ENCODE measurements at regions not wholly inside any gene's neighbourhood (a gene's known extent, or its start where the extent isn't known, plus 50 kb on each side); places are given as distances from the start of the nearest gene placed in this dataset.

DNA sequence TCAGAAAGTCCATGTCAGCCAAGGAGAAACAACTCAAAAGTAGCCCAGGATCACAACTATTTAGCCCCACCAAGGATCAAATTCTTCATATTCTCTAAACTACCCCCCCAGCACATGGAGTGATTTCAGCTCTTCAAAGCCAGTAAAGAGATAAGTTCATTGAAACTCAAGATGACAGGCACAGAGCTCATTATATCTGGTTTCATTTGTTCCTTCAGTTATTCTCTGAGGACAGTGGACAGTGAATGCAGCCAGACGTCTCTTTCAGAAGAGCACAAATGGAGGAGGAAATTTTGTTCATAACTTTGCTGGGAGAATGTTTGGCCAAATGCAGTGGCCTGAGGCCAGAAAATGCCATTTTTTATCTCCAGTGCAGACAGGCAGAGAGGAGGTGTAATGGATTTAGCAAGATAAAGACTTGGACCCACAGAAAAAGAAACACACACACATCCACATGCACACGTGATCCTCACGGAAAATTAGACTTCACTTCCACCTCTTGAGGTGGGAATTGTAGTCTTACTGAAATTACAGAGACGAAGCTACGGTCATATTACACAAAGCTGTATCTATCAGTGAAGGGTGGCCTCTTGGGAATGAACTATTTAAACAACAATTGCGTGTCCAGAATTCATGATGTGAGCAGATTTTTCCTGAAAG lies 64.6 kb downstream of the HES1 start:
- Histone ChIP-seq H3K4me1 (ENCODE audit: insufficient read depth, poor library complexity, severe bottlenecking) (peaks cover 7% of the 10 kb centered on the region), H3K27me3 (ENCODE audit: insufficient read depth, poor library complexity, severe bottlenecking) (no peaks in the 10 kb centered on the region), H3K9me3 (ENCODE audit: severe bottlenecking) (no peaks in the 10 kb centered on the region), H3K4me3 (ENCODE audit: severe bottlenecking) (no peak overlapping the region), H3K27ac (ENCODE audit: poor library complexity, severe bottlenecking) (no peak overlapping the region), H3K36me3 (ENCODE audit: low read depth) (no peaks in the 10 kb centered on the region)
- DNase-seq (ENCODE audit: low spot score) (no peak), ATAC-seq (ENCODE audit: low read depth) (no peak)
- TF ChIP-seq, protein P1, sequence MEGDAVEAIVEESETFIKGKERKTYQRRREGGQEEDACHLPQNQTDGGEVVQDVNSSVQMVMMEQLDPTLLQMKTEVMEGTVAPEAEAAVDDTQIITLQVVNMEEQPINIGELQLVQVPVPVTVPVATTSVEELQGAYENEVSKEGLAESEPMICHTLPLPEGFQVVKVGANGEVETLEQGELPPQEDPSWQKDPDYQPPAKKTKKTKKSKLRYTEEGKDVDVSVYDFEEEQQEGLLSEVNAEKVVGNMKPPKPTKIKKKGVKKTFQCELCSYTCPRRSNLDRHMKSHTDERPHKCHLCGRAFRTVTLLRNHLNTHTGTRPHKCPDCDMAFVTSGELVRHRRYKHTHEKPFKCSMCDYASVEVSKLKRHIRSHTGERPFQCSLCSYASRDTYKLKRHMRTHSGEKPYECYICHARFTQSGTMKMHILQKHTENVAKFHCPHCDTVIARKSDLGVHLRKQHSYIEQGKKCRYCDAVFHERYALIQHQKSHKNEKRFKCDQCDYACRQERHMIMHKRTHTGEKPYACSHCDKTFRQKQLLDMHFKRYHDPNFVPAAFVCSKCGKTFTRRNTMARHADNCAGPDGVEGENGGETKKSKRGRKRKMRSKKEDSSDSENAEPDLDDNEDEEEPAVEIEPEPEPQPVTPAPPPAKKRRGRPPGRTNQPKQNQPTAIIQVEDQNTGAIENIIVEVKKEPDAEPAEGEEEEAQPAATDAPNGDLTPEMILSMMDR (IDR thresholded peaks at IDR 0.05; ENCODE audit: poor library complexity, severe bottlenecking), result no peak

DNA sequence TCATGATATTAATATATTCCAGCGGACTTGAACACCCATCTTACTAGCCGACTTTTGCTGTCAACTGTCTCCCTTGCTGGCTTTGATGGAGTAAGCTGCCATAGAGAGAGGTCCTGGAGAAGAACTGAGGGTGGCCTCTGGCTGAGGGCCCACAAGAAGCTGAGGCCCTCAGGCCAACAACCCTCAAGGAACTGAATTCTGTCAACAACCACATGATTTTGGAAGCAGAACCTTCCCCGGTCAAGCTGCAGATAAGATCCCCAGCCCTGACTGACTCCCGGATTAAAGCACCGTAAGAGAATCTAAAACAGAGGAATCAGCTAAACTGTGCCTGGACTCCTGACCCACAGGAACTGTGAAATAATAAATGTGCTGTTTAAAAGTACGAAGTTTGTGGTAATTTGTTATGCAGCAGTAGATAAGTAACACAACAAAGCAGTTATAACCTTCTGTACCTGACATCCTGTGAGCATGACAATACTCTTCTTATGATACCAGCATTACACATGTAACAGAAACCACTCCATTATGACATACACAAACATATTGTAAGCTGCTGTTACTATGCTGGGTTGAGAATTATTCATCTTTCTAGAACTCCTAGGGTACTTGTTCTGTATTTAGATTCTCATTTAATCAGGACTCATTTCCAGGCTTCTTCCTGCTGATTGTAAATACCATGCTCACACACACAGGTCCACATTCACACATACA lies 66.2 kb downstream of the HES1 start:
- Histone ChIP-seq H3K27ac (ENCODE audit: poor library complexity, severe bottlenecking) (no peak overlapping the region), H3K4me1 (ENCODE audit: insufficient read depth, poor library complexity, severe bottlenecking) (peaks cover 7% of the 10 kb centered on the region), H3K9me3 (ENCODE audit: severe bottlenecking) (no peaks in the 10 kb centered on the region), H3K27me3 (ENCODE audit: insufficient read depth, poor library complexity, severe bottlenecking) (no peaks in the 10 kb centered on the region), H3K36me3 (ENCODE audit: low read depth) (no peaks in the 10 kb centered on the region), H3K4me3 (ENCODE audit: severe bottlenecking) (no peak overlapping the region)
- no peak for DNase-seq (ENCODE audit: low spot score)
- TF ChIP-seq, protein P1 (IDR thresholded peaks at IDR 0.05; ENCODE audit: poor library complexity, severe bottlenecking), result no peak
- no peak for ATAC-seq (ENCODE audit: low read depth)

DNA sequence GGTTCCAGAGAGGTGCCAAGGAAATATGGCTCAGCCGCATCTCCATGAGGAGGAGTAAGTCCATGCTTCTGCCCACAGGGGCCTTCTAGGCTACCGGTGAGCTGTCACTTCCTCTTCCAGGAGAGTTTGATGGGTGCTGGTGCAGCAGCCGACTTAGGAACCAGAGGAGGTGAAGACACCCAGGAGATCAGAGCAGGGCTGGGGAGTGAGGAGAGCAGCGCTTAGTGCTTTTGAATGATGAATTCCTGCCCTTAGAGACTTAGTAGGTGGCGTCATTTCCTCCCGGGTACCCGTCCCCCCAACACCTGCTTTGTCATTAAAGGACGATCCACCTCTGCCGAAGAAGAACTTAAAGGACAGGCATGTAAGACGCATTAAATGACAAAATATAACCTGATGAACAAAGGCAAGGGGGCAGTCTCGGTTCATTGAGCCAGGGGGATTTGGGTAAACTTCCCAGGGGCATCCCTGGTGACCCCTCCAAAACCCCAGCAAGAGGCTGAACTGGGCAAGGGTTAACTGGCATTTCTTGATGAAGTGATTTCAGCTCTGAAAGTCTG lies 67.6 kb downstream of the HES1 start:
- H3K9me3 ChIP-seq (ENCODE audit: severe bottlenecking), result no peaks in the 10 kb centered on the region
- ATAC-seq (ENCODE audit: low read depth), result no peak; the same call in 2 of the 3 replicates
- TF ChIP-seq, protein P1 (IDR thresholded peaks at IDR 0.05; ENCODE audit: poor library complexity, severe bottlenecking), result no peak
- no peaks in the 10 kb centered on the region for H3K36me3 ChIP-seq (ENCODE audit: low read depth)
- peak overlapping the region; percentile 55 for H3K4me3 ChIP-seq (ENCODE audit: severe bottlenecking)
- H3K27ac ChIP-seq (ENCODE audit: poor library complexity, severe bottlenecking), result no peak overlapping the region
- no peaks in the 10 kb centered on the region for H3K27me3 ChIP-seq (ENCODE audit: insufficient read depth, poor library complexity, severe bottlenecking)
- DNase-seq (ENCODE audit: low spot score), result no peak
- peaks cover 7% of the 10 kb centered on the region for H3K4me1 ChIP-seq (ENCODE audit: insufficient read depth, poor library complexity, severe bottlenecking)

DNA sequence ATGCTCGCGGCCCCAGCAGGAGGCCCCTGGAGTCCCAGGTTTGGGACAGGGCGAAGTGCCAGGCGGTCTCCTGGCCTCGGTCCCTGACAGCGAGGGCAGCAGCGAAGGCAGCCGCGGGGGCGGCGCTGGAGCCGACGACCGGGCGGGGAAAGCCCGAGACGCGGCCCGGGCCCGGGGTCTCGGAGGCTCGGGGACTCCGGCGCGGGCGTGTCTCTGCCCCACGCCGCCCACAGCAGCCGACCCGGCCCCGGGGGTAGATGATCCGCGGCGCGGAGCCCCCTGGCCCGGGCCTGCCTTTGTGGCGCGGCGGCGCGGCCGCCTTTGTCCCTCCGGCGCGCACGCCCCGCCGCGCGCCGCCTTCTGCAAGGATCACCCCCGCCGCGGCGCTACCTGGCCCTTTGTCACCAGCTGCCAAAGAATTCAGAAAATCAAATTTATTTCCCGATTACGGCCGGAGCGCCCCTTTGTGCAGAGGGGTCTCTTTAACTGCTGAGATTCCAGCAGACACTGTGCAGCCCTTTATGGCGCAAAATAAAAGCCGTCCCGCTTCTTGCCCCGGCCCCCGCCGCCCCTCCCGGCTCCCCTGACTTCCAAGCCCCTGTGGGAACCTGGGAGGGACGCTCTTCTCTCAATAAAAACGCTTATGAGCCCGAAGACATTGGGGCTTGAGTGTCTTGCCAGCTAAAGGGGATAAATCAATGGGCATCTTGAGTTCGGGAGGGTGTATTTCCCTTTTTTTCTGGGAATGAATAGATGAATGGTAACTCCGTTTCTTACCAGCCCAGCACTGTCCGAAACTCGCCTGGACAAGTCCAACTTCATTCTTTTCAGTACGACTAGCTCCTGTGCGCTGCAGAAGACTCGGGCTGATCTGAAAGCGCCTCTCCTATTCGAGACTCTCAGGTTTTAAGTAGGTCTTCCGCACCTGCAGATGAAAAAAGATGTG lies 68.4 kb downstream of the HES1 start:
- Histone ChIP-seq H3K36me3 (ENCODE audit: low read depth) (no peaks in the 10 kb centered on the region), H3K4me1 (ENCODE audit: insufficient read depth, poor library complexity, severe bottlenecking) (peaks cover 7% of the 10 kb centered on the region), H3K27ac (ENCODE audit: poor library complexity, severe bottlenecking) (no peak overlapping the region), H3K4me3 (ENCODE audit: severe bottlenecking) (peak overlapping the region; percentile 55), H3K9me3 (ENCODE audit: severe bottlenecking) (no peaks in the 10 kb centered on the region), H3K27me3 (ENCODE audit: insufficient read depth, poor library complexity, severe bottlenecking) (no peaks in the 10 kb centered on the region)
- no peak for DNase-seq (ENCODE audit: low spot score)
- peak; percentile 83 for ATAC-seq (ENCODE audit: low read depth)
- TF ChIP-seq, protein P1 (IDR thresholded peaks at IDR 0.05; ENCODE audit: poor library complexity, severe bottlenecking), result peak; percentile 19
